Upper lobe of left lung (tissue), 6 donors: ENCODE measurements at regions not wholly inside any gene's neighbourhood (a gene's known extent, or its start where the extent isn't known, plus 50 kb on each side); places are given as distances from the start of the nearest gene placed in this dataset.

Experiments
- ATAC-seq, 2 donors: fragments of 200-7000 bp; cut with Tn5 transposase; one replicate each; pipeline ENCODE4 v1.9.1; 2022; ENCODE audit warnings: mild to moderate bottlenecking in 2 of 2, moderate library complexity in 2 of 2; ENCODE audit not compliant: low FRiP score in 2 of 2
- DNase-seq, 2 donors: peaks; one replicate each; pipeline ENCODE4 v3.0.0-alpha.2; 2019 to 2020
- H3K27ac ChIP-seq, 4 donors: fragments of 200-600 bp; sonication (generic); one replicate each; pipeline ENCODE4 v1.5.1; 2016 to 2019
- H3K27me3 ChIP-seq, 4 donors: fragments of 200-600 bp; sonication (generic); one replicate each; pipeline ENCODE4 v1.5.1; 2017 to 2019
- H3K36me3 ChIP-seq, 4 donors: fragments of 200-600 bp; sonication (generic); one replicate each; pipeline ENCODE4 v1.5.1; 2016 to 2019
- H3K4me1 ChIP-seq, 4 donors: fragments of 200-600 bp; sonication (generic); one replicate each; pipeline ENCODE4 v1.5.1; 2018 to 2019
- H3K4me3 ChIP-seq, 4 donors: fragments of 200-600 bp; sonication (generic); one replicate each; pipeline ENCODE4 v1.5.1; 2017 to 2019; ENCODE audit warnings: mild to moderate bottlenecking in 2 of 4, moderate library complexity in 1 of 4
- H3K9me3 ChIP-seq, 4 donors: fragments of 200-600 bp; sonication (generic); one replicate each; pipeline ENCODE4 v1.5.1; 2018 to 2019
- CTCF ChIP-seq, 6 experiments: fragments of 450-650 bp in 4 of 6; fragments of 200-600 bp in 2 of 6; sonication (generic) in 2 of 6; IDR thresholded peaks; one replicate each; pipeline ENCODE4 v1.5.1; 2016 to 2019; ENCODE audit warnings: antibody characterized with exemption in 6 of 6
- EP300 ChIP-seq, 4 donors: sonication (generic); formaldehyde crosslinking; IDR thresholded peaks; one replicate each; pipeline ENCODE4 v1.5.1; 2017; ENCODE audit warnings: antibody characterized with exemption in 4 of 4, control low read depth in 2 of 4
- POLR2A ChIP-seq, 4 donors: fragments of 450-650 bp; IDR thresholded peaks; one replicate each; pipeline ENCODE4 v1.5.1; 2016 to 2017; ENCODE audit warnings: antibody characterized with exemption in 4 of 4, mild to moderate bottlenecking in 2 of 4
- POLR2AphosphoS5 ChIP-seq, 2 donors: sonication (generic); formaldehyde crosslinking; IDR thresholded peaks; one replicate each; pipeline ENCODE4 v1.5.1; 2017; ENCODE audit warnings: antibody characterized with exemption in 2 of 2
- WGBS, 2 donors: methylation state at CpG; one replicate each; pipeline ENCODE4 v1.1.5; 2017 to 2018; 5-methylcytosine and 5-hydroxymethylcytosine counted together
- donor health status: DM: no; HTN: no; CAD: no; lungs with moderate emphysema.
- donor health status: DM: no; HTN: yes; CAD: no; lungs with severe emphysema.

- no peak for ATAC-seq
- Histone ChIP-seq H3K36me3 (no peaks in the 10 kb centered on the region), H3K9me3 (no peaks in the 10 kb centered on the region), H3K4me3 (no peak overlapping the region), H3K4me1 (peaks cover 11 to 30% (median 22%) of the 10 kb centered on the region in 4 donors), H3K27me3 (no peaks in the 10 kb centered on the region), H3K27ac (no peak overlapping the region)
- 94 to 96% methylated on average over 3 of the region's 3 CpGs for WGBS, 2 donors
- no peak for TF ChIP-seq POLR2A (IDR thresholded peaks at IDR 0.05)
- no peak for TF ChIP-seq CTCF (IDR thresholded peaks at IDR 0.05)
- no peak for TF ChIP-seq POLR2AphosphoS5 (IDR thresholded peaks at IDR 0.05)
- no peak for TF ChIP-seq EP300 (IDR thresholded peaks at IDR 0.05)
- DNase-seq = no peak
These were observed 192.8 kb upstream of the LNX1 start for GRCh38 chr4:53784112-53784511.

GRCh38 chr4:53783208-53783859 is 192.0 kb upstream of the LNX1 start:
- no peak overlapping the region for H3K4me3 ChIP-seq
- no peak overlapping the region for H3K27ac ChIP-seq
- TF ChIP-seq POLR2A (IDR thresholded peaks at IDR 0.05) (no peak), CTCF (IDR thresholded peaks at IDR 0.05) (no peak), POLR2AphosphoS5 (IDR thresholded peaks at IDR 0.05) (no peak), EP300 (IDR thresholded peaks at IDR 0.05) (no peak)
- peaks cover 11 to 30% (median 22%) of the 10 kb centered on the region in 4 donors for H3K4me1 ChIP-seq
- no peak for DNase-seq
- WGBS, 2 donors = 71 to 73% methylated on average over 1 of the region's 1 CpG
- H3K36me3 ChIP-seq = no peaks in the 10 kb centered on the region
- ATAC-seq = no peak
- H3K27me3 ChIP-seq = no peaks in the 10 kb centered on the region
- H3K9me3 ChIP-seq = no peaks in the 10 kb centered on the region

- TF ChIP-seq POLR2AphosphoS5 (IDR thresholded peaks at IDR 0.05) (no peak), POLR2A (IDR thresholded peaks at IDR 0.05) (no peak), EP300 (IDR thresholded peaks at IDR 0.05) (no peak), CTCF (IDR thresholded peaks at IDR 0.05) (no peak)
- peaks cover 10 to 30% (median 23%) of the 10 kb centered on the region in 4 donors for H3K4me1 ChIP-seq
- no peaks in the 10 kb centered on the region for H3K27me3 ChIP-seq
- H3K4me3 ChIP-seq = no peak overlapping the region
- no peak for ATAC-seq
- H3K36me3 ChIP-seq = no peaks in the 10 kb centered on the region
- H3K27ac ChIP-seq = peak overlapping the region in 2 of 4 donors; percentile 28 to 51
- WGBS, 2 donors = 17 to 23% methylated on average over 2 of the region's 2 CpGs
- H3K9me3 ChIP-seq = no peaks in the 10 kb centered on the region
- DNase-seq = no peak
These were observed 191.2 kb upstream of the LNX1 start for GRCh38 chr4:53782458-53782845.

GRCh38 chr4:53781629-53782457 is 190.6 kb upstream of the LNX1 start:
- DNase-seq (no peak), ATAC-seq (no peak)
- Histone ChIP-seq H3K36me3 (no peaks in the 10 kb centered on the region), H3K9me3 (no peaks in the 10 kb centered on the region), H3K27ac (peak overlapping the region in 2 of 4 donors; percentile 28 to 51), H3K27me3 (no peaks in the 10 kb centered on the region), H3K4me1 (peaks cover 9 to 26% (median 21%) of the 10 kb centered on the region in 4 donors), H3K4me3 (no peak overlapping the region)
- peak in 1 of 2 donors; percentile 32 for TF ChIP-seq POLR2AphosphoS5 (IDR thresholded peaks at IDR 0.05)
- TF ChIP-seq CTCF (IDR thresholded peaks at IDR 0.05) = no peak
- 46 to 53% methylated on average over 10 of the region's 10 CpGs for WGBS, 2 donors
